ENCODE measurements at regions not wholly inside any gene's neighbourhood (a gene's known extent, or its start where the extent isn't known, plus 50 kb on each side); places are given as distances from the start of the nearest gene placed in this dataset.

DNA sequence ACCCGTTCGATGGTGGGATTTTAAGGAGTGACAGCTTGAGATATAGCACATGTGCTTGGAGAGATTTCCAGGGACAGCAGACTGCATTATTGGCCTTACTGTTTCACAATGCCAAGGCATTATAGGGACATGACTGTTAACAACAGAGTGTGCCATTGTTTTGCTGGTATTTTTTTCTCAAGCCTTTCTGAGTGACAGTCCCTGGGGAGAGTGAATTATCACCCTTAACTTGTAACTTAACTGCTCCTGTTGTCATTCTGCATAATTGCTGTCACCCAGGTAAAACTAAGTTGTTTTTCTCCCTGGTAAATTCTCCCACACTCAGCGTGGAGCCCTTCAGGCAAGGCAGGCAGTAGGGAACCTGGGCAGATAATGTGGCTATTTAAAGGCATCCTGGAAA lies 989.2 kb upstream of the LCORL start:
- no peak for DNase-seq

DNA sequence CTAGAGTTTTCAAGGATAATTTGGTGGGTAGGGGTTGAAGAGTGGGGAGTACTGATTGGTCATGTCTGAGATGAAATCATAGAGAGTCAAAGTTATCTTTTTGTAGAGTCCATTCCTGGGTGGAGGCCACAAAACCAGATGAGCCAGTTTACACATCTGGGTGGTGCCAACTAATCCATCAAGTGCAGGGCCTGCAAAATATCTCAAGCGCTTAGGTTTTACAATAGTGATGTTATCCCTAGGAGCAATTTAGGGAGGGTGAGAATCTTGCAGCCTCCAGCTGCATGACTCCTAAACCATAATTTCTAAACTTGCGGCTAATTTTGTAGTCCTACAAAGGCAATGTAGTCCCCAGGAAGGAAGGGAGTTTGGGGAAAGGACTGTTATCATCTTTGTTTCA lies 988.3 kb upstream of the LCORL start:
- no peak for DNase-seq

DNA sequence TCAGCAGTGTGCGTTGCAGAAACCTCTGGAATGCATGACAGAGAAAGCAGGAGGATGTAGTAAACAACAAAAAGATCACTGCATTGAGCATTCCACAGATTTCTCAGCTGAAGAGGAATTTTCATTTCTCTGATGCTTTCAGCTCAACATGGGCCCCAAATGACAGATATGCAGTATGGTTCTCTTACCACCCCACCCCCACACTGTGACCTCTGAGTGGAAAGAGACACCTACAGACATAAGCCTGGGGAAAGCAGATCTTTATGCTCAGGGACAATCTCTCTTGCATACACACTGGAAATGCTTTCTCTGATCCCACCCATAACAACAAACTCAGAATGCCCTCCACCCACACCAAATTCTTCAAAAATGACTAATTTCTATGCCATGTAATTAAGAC lies 983.7 kb upstream of the LCORL start:
- DNase-seq: no peak

DNA sequence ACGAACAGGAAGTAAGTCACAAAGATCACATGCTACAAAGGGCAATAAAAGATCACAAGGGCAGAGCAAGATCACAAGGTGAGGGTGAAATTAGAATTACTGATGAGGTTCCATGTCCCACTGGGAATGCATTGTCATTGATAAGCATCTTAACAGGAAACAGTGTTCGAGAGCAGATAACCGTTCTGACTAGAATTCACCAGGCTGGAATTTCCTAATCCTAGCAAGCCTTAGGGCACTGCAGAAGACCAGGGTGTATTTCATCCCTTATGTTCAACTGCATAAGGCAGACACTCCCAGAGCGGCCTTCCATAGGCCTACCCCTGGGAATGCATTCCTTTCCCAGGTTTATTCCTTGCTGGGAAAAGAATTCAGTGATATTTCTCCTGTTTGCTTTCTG lies 980.6 kb upstream of the LCORL start:
- DNase-seq: no peak

DNA sequence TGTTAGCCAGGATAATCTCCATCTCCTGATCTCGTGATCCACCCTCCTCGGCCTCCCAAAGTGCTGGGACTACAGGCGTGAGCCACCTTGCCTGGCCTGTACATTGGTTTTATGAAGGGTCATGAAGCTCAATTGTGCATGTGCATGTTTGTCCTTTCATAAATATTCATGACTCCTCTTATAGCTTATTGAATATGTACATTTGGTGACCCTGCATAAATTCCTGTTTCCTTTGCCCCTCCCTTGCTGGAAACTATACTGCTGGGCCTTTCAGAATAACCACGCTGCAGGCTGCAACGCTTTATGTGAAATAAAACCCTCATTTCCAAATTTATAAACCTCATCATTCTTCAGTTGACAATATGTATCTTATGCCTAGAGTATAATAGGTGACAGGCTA lies 978.0 kb upstream of the LCORL start:
- no peak for DNase-seq

DNA sequence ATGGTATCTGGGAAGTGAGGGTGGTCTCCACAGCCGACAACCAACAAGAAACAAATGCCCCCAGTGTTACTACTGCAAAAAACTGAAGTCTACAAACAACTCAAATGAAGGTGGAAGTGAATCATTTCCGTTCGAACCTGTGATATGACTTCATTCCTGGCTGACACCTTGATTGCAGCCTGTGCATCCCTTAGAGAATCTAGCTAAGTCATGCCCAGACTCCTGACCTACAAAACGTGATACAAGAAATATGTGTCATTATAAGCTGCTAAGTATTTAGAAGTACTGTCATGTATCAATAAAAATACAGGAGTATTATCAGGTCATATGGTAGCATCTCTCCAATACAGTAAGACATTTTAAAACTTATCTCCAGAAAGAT lies 959.7 kb upstream of the LCORL start:
- DNase-seq: no peak

DNA sequence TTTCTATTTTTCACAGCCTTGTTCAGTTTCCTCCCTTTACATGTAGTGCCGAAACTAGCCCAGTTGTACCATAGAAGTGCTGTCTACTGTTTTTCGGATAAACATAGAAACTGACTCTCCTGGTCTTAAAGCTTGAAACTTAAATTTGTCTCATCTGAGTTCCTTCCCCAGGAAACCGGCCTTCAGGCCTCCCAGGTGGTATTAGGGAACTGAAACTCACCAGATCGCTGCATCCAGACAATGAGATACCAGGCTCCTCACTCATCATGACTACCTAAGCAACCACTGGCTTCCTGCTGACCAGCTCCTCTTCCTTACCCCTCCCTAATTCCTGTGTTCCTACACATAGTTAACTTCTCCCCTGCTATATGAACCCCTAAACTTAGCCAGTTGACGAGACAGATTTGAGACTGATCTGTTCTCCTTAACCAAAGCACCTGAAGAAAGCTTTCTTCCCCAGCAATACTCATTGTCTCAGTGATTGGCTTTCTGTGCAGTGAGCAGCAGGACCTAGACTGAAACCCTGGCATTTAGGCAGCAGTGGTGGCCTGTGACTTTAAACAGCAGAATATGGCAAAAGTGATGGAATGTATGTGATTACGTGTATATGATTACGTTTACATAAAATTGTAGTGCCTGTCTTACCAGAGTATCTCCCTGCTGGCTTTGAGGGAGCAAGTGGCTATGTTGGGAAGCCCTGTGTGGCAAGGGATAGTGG lies 959.1 kb upstream of the LCORL start:
- no peak for DNase-seq

DNA sequence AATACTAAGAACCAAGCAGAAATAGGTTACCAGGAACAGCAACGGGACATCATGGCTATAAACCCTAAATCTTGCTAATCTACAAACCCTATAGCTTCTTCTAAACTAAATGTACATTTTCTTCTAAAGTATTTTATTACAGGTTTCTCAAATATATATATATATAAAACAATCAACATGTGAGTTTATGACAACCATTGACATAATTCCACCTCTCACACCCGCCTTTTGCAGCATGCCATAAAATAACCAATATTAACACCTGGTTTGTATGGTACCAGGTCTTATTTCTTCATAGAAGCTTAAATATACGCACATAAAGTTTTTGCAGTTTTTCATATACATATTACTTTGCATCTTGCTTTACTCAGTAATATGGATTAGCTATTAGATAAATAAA lies 955.3 kb upstream of the LCORL start:
- no peak for DNase-seq

DNA sequence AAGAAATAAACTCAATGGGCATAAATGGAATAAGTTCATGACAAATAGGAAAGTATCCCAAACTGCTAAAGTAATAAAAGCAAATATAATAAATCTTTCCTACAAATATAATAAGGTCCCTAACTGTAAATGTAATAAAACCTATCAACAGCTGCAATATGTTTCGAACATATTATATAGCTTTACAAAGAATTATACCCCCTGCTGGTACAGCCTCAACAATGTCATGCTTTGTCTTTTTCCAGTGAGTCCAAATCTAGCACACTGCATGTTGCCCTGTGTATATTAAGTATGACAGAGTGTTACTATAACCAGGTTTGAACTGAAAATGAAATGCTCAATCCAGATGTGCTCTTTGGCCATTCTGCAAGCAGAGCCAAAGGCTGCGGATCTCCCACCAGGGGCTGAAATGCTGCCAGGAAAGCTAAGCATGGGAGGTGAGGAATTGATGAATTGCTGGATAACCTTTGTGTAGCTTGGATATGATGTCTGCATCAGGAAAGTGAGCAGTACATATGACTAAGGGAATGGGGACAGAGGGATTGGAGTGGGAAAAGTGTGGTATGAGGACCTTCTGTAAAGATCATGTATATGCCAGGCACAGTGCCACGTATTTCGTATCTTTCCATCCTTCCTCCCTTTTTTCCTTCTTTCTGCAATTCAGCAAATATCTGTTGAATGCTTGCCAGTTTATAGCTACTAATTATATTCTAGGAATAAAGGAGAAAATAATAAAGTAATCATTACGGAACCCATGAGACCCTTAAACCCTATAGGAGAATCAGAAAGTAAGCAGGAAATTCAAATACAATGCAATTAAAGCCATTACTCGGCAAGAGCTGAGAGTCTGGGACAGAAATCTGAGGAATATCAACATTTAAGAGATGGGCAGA lies 954.6 kb upstream of the LCORL start:
- no peak for DNase-seq

DNA sequence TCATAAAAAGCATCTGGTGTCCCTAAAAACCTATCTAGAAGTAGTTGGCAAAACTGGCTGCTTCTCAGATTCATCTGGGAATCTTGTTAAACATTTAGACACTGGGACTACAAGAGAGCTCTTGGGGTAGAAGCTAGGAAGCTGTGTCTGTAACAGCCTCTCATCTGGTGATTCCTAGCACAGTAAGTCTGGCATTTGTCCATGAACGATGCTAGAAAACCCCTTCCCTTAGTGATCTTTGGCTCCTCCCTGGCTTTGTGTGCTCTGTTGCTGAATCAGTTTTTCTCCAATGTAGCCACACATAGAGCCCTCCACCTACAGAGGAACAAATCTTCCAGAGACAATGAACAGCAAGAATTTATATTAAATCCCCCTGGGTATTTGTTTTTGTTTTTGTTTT lies 951.7 kb upstream of the LCORL start:
- DNase-seq: no peak

DNA sequence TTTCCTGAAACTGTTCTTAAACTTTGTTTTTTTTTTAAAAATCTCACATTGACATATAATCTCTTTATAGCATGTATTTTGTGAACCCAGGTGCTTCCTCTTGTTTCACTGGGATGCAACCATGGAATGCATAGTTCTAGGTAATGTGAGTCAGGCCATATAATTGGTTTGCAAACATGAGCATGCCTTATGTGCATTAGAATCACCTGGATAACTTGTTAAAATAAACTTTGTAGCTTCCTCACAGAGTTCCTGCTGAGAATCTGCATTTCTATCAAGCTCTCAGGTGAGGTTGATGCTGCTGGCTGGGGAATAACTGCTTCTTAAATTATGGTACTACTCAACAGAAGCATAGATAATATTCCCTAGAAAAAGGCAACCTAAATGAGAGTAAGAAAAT lies 940.3 kb upstream of the LCORL start:
- DNase-seq: no peak

DNA sequence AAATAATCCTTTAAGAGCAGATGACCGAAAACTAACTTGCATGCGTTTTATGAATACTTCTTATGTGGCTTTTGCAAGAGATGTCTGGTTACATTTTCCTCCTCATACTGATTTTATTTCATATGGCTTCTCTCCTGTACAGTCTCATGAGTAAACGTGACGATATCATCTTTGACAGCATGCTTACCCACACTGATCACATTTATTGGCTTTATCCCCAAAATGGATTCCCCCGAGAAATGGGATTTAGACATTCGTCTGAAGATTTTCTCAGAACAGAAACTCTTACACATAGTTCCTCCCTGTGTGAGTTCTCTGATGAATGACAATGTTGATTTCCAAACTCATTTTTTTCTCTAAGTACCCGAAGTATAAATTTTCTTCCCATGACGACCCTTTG lies 939.7 kb upstream of the LCORL start:
- no peak for DNase-seq

DNA sequence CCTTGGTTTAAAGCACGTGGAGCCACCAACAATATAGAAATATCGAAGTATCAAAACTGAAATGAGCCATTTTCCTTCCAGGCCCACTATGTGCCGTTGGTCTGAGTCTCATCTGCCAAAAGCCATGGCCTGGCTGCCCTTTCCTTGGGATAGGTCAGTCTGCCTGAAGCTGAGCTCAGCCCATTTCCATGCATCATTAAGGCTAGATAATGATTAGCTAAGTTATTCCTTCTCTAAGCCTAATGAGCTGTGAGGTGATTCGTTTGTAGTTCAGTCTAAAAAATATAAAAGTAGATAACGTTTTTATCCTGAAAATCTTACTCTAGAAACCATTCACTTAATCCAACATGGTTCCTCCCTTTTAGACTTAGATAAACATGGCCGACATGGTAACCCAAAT lies 936.2 kb upstream of the LCORL start:
- no peak for DNase-seq

DNA sequence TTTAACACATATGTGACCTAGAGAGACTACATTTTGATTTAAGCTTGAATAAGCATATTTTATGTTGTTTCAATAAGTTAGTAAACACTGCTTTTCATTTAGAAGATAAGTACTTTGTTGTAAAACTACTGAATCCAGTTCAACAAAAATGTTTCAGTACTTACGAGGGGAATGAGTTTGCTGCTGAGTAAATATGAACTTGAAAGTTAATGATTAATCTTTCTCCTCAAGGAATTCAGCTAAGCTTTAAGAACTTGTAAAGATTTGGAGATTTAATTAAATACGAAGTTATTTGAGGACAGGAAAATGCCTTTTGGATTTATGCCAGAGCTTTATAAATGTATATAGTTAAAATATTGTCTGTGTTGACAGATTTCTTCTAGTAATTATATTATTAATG lies 933.0 kb upstream of the LCORL start:
- DNase-seq: no peak

DNA sequence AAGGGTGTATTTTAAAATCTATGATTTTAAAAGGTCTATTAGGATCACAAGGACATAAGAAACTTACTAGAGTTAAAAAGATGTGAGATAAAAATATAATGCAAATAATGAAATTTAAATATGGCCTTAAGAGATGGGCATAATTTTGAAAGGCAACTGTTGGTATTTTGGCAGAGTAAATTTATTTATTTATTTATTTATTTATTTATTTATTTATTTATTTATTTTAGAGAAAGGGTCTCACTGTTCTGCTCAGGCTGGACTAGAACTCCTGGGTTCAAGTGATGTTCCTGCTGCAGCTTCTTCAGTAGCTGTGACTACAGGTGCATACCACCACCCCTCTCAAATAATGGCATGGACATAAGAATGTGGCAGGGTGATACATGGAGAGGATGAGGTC lies 932.1 kb upstream of the LCORL start:
- no peak for DNase-seq

DNA sequence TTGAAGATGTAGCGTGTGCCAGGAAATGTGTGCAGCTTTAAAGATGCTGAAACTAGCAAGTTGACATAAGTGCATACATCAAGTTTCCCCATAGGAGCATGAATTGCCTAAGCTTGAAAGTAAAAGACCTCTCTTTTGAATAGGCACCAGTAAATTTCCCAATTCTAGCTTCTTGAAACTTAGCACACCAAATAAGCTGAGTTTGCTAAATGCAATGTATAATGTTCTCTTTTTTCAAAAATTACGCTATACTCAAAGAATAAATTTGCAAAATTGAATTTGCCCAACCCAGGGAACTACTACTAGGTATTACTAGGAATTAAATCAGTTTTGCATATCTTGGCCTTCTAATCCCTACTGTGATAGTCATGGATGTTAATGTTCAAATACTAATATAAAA lies 923.9 kb upstream of the LCORL start:
- no peak for DNase-seq

DNA sequence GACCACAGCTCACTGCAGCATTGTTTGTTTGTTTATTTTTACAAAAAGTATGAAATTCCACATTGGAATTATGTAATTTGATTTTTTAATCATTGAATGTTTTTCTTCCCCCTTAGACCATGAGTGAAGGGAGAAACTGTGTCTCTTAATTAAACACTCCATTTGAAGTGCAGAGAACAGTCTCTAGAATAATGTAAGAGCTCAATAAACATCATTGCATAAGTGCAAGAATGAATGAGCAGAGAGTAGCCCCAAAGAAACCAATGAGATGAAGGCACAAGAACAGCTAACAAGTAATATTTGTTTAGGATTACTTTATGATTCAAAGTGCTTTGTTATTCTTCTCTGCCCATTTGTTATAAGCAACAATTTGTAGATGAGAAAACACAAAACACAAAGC lies 921.3 kb upstream of the LCORL start:
- DNase-seq: no peak

DNA sequence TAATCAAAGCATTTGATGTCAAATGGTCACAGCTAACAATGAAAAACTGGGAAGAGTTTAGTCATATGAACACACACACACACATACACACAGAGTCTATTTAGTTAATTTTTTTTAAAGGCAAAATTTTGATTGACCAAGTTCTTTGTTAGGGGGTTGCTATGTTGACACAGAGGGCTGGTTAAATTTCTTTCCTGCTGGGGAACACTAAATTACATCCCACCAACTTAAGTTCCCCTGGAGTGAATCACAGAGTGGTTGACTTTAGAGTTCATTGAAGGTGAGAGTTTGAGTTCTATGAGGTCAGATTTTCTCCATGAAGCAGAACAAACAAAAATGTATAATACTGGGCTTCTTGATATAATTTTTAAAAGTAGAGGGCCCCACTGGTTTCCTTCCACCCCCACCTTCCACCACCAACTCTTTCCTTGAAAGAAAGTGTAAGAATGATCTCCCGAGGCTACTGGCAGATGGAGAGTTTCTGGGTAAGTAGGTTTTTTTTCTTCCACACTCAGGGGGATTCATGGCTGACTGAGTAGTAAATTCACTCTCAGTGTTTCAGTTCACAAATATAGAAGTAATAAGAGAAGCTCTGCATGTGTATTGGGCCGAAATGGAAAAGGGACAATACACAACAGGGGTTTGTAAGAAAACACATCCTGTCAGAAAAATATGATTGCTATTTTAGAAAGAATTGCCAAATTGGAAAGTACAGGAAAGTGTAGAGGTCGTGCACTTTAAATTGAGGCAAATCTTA lies 917.0 kb upstream of the LCORL start:
- no peak for DNase-seq

DNA sequence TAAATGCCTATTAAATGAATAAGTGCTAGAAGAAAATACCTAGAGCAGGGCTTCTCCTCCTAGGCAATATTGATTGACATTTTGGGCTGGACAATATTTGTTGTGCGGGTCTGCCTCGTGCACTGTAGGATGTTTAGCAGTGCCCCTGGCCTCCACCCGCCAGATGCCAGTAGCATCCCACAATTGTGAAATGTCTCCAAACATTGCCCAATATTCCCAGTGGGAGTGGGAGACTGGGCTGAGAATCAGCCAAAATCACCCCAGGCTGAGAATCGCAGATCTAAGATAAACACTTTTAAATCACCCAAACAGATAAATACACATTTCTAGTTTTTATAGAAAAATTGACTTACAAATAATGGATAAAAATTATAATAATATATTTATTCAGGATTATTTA lies 916.2 kb upstream of the LCORL start:
- DNase-seq: no peak

DNA sequence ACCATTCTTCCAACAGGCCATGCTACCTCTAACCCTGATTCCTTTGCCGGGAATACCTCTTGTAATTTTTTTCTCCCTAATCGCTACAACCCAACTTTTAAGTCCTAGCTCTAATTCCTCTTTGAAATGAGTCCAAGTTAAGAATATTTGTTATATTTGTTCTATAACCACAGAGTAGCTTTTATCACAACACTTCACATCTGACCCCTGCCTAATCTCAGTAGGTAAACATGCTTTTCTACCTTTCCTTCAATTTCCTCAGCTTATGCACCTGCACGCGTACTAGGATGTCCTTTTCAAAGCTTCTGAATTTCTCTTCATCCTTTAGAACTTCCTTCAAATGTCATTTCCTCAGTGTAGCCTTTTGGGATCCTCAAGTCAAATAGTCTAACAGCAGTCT lies 915.5 kb upstream of the LCORL start:
- DNase-seq: no peak

DNA sequence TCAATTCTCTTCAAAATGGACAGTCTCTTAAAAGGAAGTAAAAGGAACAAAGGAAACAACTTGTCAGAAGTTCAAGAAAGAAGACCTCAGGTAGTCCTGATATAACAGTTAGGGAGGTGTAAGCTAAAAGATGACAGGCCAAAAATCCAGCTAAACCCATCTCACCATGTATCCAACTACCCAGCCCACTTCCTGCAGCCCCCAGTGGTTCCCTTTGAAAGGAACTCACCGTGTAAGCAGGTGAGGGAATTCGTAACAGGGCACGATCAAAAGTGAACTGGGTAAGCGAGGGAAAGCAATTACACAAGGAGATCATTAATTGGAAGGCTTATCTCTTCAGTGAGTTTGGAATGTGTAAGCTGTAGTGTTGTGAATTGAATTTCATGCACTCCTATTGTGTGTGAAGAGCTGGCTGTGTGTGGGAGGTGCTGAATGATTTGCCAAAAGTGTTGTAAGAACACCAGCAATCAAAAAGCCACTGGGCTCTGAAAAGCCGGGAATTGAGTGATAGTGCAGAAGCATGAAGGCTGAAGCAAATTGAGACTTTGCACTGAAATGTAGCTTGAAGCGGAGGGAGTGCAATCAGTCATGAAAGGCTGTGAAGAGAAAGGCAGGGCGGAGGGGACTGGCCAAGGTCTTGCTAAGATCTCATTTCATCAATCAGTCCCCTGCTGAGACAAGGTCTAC lies 914.2 kb upstream of the LCORL start:
- no peak for DNase-seq

DNA sequence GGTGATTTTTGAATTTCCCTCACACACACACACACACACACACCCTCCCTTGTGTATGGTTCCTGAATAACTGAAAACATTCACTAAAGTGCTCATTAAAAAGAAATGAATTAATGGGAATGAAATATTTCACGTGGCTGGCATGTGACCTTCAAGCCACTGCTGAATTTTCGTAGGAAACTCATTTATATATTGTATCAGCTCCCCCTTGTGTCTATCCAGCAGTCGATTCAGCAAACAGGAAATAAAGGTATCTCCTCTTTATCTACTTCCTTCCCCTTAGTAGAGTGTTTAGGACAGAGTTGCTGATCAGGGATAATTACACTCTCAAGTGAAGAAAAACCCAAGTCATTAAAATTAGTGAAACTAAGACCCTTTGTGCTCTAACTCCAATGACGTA lies 912.6 kb upstream of the LCORL start:
- DNase-seq: no peak

DNA sequence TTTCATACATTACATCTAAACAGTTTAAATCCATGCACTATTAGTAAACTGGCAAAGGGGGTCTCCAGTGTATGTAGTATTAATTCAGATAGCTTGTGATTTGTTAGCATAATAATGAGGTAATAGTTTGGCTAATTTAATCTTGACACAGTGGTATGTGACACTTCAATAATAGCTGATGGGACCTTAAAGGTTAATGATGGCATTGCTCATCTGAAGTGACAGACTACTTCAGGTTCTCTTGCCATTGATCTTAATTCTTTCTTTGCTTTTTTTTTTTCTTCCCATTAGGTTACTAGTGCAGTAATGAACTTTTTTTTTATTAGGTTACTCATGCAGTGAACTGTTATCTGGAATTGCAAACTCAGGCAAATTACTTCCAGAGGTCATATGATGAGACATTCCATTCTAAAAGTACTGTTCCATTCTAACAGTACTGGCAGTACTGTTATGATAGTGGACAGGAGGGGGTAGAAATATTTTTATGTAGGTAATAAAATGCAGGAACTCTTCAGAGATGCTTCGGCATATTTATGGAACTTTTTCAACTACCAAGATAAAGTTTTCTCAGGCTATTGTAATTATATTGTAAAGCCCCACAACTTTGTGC lies 911.3 kb upstream of the LCORL start:
- no peak for DNase-seq

Data from T1000 (cell line).